Peyer's patch (tissue), 4 donors: ENCODE measurements at regions not wholly inside any gene's neighbourhood (a gene's known extent, or its start where the extent isn't known, plus 50 kb on each side); places are given as distances from the start of the nearest gene placed in this dataset.
"Not testable (repeated sequence)": the region's sequence is repeated elsewhere in the genome, so short reads cannot be mapped to it uniquely, and the experiment has no call there.

Source experiments
- CTCF ChIP-seq, 6 experiments: fragments of 450-650 bp in 4 of 6; fragments of 200-600 bp in 2 of 6; sonication (generic) in 1 of 6; IDR thresholded peaks; one replicate each; pipeline ENCODE4 v1.5.1; 2017 to 2019; ENCODE audit warnings: antibody characterized with exemption in 6 of 6, mild to moderate bottlenecking in 3 of 6, moderate library complexity in 1 of 6
- POLR2A ChIP-seq, 2 donors: fragments of 450-650 bp; IDR thresholded peaks; one replicate each; pipeline ENCODE4 v1.5.1; 2017; ENCODE audit warnings: antibody characterized with exemption in 2 of 2, mild to moderate bottlenecking in 2 of 2, moderate library complexity in 2 of 2

- not testable (repeated sequence) for TF ChIP-seq CTCF, POLR2A (IDR thresholded peaks at IDR 0.05)
Measured at GRCh38 chr1:120664376-120665249, 59.1 kb upstream of the NBPF26 start.
